Astrocyte (in vitro differentiated cells and primary cell): ENCODE measurements at regions not wholly inside any gene's neighbourhood (a gene's known extent, or its start where the extent isn't known, plus 50 kb on each side); places are given as distances from the start of the nearest gene placed in this dataset.
A peak's percentile ranks its signal among the peaks of the same experiment; 100 is the strongest.

Experiments used
- DNase-seq: peaks from one replicate; pipeline ENCODE4 v3.0.0-alpha.2; 2010; ENCODE audit warnings: low read depth
- FAIRE-seq: peaks from 2 replicates; lab custom pipeline; 2011; peaks lifted over from hg19 to GRCh38; lab: Jason Lieb, UNC
- H2AFZ ChIP-seq: 2 replicates; pipeline ENCODE4 v1.6.0; 2012; ENCODE audit warnings: low read depth, low read length, inconsistent platforms
- H3K27ac ChIP-seq: 2 replicates; pipeline ENCODE4 v1.5.1; 2011; ENCODE audit warnings: low read depth, low read length, inconsistent platforms
- H3K27me3 ChIP-seq: 2 replicates; pipeline ENCODE4 v1.6.0; 2011; ENCODE audit warnings: low read length, inconsistent platforms; ENCODE audit not compliant: insufficient read depth
- H3K36me3 ChIP-seq: 2 replicates; pipeline ENCODE4 v1.5.1; 2011; ENCODE audit warnings: low read length, inconsistent platforms; ENCODE audit not compliant: insufficient read depth
- H3K4me1 ChIP-seq: 2 replicates; pipeline ENCODE4 v1.5.1; 2011; ENCODE audit warnings: low read length, inconsistent platforms; ENCODE audit not compliant: insufficient read depth
- H3K4me2 ChIP-seq: 2 replicates; pipeline ENCODE4 v1.6.0; 2012; ENCODE audit warnings: low read length, inconsistent platforms
- H3K4me3 ChIP-seq: 2 replicates; pipeline ENCODE4 v1.5.1; 2011; ENCODE audit warnings: low read depth, mild to moderate bottlenecking, low read length, inconsistent platforms; ENCODE audit not compliant: insufficient read depth
- H3K79me2 ChIP-seq: 2 replicates; pipeline ENCODE4 v1.6.0; 2012; ENCODE audit warnings: mild to moderate bottlenecking, low read length, inconsistent platforms; ENCODE audit not compliant: insufficient read depth
- H3K9ac ChIP-seq: 2 replicates; pipeline ENCODE4 v1.6.0; 2012; ENCODE audit warnings: mild to moderate bottlenecking, low read length, inconsistent platforms
- H3K9me3 ChIP-seq: 2 replicates; pipeline ENCODE4 v1.5.1; 2012; ENCODE audit warnings: low read depth, mild to moderate bottlenecking, low read length, inconsistent platforms; ENCODE audit not compliant: insufficient read depth
- H4K20me1 ChIP-seq: 2 replicates; pipeline ENCODE4 v1.6.0; 2012; ENCODE audit warnings: low read length, inconsistent platforms; ENCODE audit not compliant: insufficient read depth
- H3K27ac Mint-ChIP-seq: one replicate; pipeline ENCODE4 v1.8.0; 2021; ENCODE audit warnings: mild to moderate bottlenecking, mixed read lengths; ENCODE audit not compliant: unreplicated experiment
- H3K27me3 Mint-ChIP-seq: one replicate; pipeline ENCODE4 v1.8.0; 2021; ENCODE audit warnings: low read depth, mixed read lengths; ENCODE audit not compliant: unreplicated experiment
- H3K36me3 Mint-ChIP-seq: one replicate; pipeline ENCODE4 v1.8.0; 2021; ENCODE audit warnings: low read depth, mixed read lengths; ENCODE audit not compliant: unreplicated experiment
- H3K4me1 Mint-ChIP-seq: one replicate; pipeline ENCODE4 v1.8.0; 2021; ENCODE audit warnings: low read depth, mixed read lengths; ENCODE audit not compliant: unreplicated experiment
- H3K4me3 Mint-ChIP-seq: one replicate; pipeline ENCODE4 v1.8.0; 2021; ENCODE audit warnings: mild to moderate bottlenecking, moderate library complexity, mixed read lengths; ENCODE audit not compliant: unreplicated experiment
- H3K9me3 Mint-ChIP-seq: one replicate; pipeline ENCODE4 v1.8.0; 2021; ENCODE audit warnings: mild to moderate bottlenecking, mixed read lengths; ENCODE audit not compliant: unreplicated experiment
- EZH2 ChIP-seq: IDR thresholded peaks from 2 replicates; pipeline ENCODE4 v1.6.1; 2012; ENCODE audit warnings: mild to moderate bottlenecking, low read length, inconsistent platforms; ENCODE audit not compliant: insufficient read depth
- TF ChIP-seq, protein P1 (sequence below): IDR thresholded peaks from 2 replicates; pipeline ENCODE4 v1.5.1; 2011; ENCODE audit warnings: low read depth, mild to moderate bottlenecking, inconsistent platforms, low read length, moderate library complexity; ENCODE audit not compliant: insufficient read depth

DNA sequence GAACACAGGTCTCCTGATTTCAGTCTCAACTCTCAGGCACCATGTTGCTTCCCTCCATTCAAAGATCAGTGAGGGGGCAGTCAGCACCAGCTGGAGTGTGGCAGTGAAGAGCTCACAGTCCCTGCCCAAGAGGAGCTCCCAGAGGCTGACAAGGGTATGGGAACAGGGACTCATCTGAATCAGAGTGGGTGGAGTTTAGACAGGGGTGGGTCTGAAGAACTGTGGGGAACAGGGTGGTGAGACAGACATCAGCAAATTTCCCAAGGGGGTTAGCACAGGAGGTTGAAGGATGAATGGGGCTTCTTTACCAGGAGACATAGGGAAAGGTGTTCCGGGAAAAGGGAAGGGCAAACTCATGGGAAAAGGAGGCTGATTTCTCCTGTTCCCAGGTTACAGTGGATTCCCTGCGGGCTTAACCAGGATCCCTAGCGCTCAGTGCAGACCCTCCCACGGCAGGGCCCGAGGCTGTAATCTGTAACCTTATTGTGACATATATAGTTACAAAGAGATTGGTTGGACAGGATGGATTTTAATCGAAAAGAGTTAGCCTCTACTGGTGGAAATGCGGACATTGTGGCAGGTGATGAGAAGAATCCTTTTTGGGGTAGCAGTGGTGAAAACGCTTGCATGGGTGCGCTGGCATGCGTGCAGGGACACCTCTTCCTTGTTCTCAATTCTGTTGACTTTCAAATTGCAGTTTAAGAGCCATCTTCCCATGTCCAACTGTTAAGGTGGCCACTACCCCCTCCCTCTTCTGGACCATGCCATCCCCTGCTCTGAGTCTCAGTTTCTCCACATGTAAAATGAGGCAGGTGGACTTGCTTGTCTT is 160.3 kb downstream of the SMAD6 start:
- no peak overlapping the region for H3K4me2 ChIP-seq
- no peaks in the 10 kb centered on the region for H3K4me1 ChIP-seq
- H3K79me2 ChIP-seq, result no peaks in the 10 kb centered on the region
- FAIRE-seq (no peak), DNase-seq (no peak)
- TF ChIP-seq, protein P1, sequence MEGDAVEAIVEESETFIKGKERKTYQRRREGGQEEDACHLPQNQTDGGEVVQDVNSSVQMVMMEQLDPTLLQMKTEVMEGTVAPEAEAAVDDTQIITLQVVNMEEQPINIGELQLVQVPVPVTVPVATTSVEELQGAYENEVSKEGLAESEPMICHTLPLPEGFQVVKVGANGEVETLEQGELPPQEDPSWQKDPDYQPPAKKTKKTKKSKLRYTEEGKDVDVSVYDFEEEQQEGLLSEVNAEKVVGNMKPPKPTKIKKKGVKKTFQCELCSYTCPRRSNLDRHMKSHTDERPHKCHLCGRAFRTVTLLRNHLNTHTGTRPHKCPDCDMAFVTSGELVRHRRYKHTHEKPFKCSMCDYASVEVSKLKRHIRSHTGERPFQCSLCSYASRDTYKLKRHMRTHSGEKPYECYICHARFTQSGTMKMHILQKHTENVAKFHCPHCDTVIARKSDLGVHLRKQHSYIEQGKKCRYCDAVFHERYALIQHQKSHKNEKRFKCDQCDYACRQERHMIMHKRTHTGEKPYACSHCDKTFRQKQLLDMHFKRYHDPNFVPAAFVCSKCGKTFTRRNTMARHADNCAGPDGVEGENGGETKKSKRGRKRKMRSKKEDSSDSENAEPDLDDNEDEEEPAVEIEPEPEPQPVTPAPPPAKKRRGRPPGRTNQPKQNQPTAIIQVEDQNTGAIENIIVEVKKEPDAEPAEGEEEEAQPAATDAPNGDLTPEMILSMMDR, result no peak
- no peak for TF ChIP-seq EZH2
- no peak overlapping the region for H3K27ac ChIP-seq
- H3K9me3 Mint-ChIP-seq, result no peaks in the 10 kb centered on the region
- no peak overlapping the region for H3K9ac ChIP-seq
- H3K4me3 Mint-ChIP-seq, result no peak overlapping the region
- peaks cover 14% of the 10 kb centered on the region for H3K4me1 Mint-ChIP-seq
- H3K27me3 Mint-ChIP-seq, result no peaks in the 10 kb centered on the region
- H3K36me3 Mint-ChIP-seq, result peaks cover 5% of the 10 kb centered on the region
- no peak overlapping the region for H2AFZ ChIP-seq
- H3K36me3 ChIP-seq, result no peaks in the 10 kb centered on the region
- no peaks in the 10 kb centered on the region for H4K20me1 ChIP-seq
- no peaks in the 10 kb centered on the region for H3K27me3 ChIP-seq
- no peak overlapping the region for H3K27ac Mint-ChIP-seq
- H3K4me3 ChIP-seq, result no peak overlapping the region
- no peaks in the 10 kb centered on the region for H3K9me3 ChIP-seq

DNA sequence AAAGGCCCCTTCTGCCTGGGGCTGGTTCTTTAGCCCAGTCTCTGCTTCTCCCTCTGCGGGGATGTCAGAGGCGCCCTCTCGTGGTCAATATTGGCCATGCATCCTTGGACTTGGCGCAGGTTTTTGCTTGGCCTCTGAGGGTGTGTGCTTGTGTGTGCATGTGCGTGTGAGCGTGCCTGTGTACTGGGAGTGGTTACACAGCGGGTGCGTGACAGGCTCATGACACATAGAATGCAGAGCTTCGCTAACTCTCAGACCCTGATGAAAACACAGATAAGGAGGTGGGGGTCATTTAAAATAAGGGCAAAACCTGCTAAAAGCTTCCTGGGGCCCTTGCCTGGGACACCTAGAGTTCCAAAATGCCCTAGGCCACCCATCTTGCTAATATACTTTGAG is 160.9 kb downstream of the SMAD6 start:
- FAIRE-seq, result no peak
- peak overlapping the region; percentile 40 for H3K9ac ChIP-seq

More for the DNA sequence above, 160.9 kb downstream of the SMAD6 start:
- H3K4me1 ChIP-seq, result no peaks in the 10 kb centered on the region
- Mint-ChIP-seq H3K36me3 (peaks cover 5% of the 10 kb centered on the region), H3K4me1 (peaks cover 14% of the 10 kb centered on the region), H3K27ac (no peak overlapping the region), H3K9me3 (no peaks in the 10 kb centered on the region), H3K4me3 (no peak overlapping the region), H3K27me3 (no peaks in the 10 kb centered on the region)
- H2AFZ ChIP-seq, result no peak overlapping the region
- TF ChIP-seq, protein P1, result peak; percentile 88
- TF ChIP-seq EZH2, result no peak
- H3K27ac ChIP-seq, result no peak overlapping the region
- H3K36me3 ChIP-seq, result no peaks in the 10 kb centered on the region
- no peak overlapping the region for H3K4me3 ChIP-seq
- peak overlapping the region; percentile 13 for H3K4me2 ChIP-seq
- no peaks in the 10 kb centered on the region for H3K79me2 ChIP-seq
- H3K9me3 ChIP-seq, result no peaks in the 10 kb centered on the region
- H4K20me1 ChIP-seq, result no peaks in the 10 kb centered on the region
- peak; percentile 67 for DNase-seq
- no peaks in the 10 kb centered on the region for H3K27me3 ChIP-seq
